Natural killer cell treated with Interleukin-12 subunit alpha and Interleukin-12 subunit beta and Interleukin-15 and Interleukin-18, amount 100 ng/mL, for 72 hours (primary cell): ENCODE measurements at regions not wholly inside any gene's neighbourhood (a gene's known extent, or its start where the extent isn't known, plus 50 kb on each side); places are given as distances from the start of the nearest gene placed in this dataset.

ENCODE experiments used
- ATAC-seq, 2 donors: fragments of 150-1000 bp; cut with Tn5 transposase in 1 of 2; sonication (Bioruptor Pico), chemical (Tn5 transposase) in 1 of 2; 2 replicates each; pipeline ENCODE4 v1.10.0; 2021
- DNase-seq: peaks from one replicate; pipeline ENCODE4 v3.0.0; 2022; ENCODE audit warnings: low spot score
- H3K27ac Mint-ChIP-seq, 2 donors: 1 replicate in 1 of 2; 2 replicates in 1 of 2; pipeline ENCODE4 v1.8.0; 2022; ENCODE audit warnings: mixed read lengths in 2 of 2, mild to moderate bottlenecking in 1 of 2, moderate library complexity in 1 of 2
- H3K27me3 Mint-ChIP-seq, 2 donors: 1 replicate in 1 of 2; 2 replicates in 1 of 2; pipeline ENCODE4 v1.8.0; 2022; ENCODE audit warnings: mixed read lengths in 2 of 2
- H3K36me3 Mint-ChIP-seq: one replicate; pipeline ENCODE4 v1.8.0; 2022; ENCODE audit warnings: mixed read lengths
- H3K4me1 Mint-ChIP-seq, 2 donors: 1 replicate in 1 of 2; 2 replicates in 1 of 2; pipeline ENCODE4 v1.8.0; 2022; ENCODE audit warnings: low read depth in 2 of 2, mixed read lengths in 2 of 2, mild to moderate bottlenecking in 1 of 2
- H3K4me3 Mint-ChIP-seq: one replicate; pipeline ENCODE4 v1.8.0; 2022; ENCODE audit warnings: mixed read lengths
- H3K9me3 Mint-ChIP-seq: 2 replicates; pipeline ENCODE4 v1.8.0; 2022; ENCODE audit warnings: mixed read lengths

GRCh38 chr15:95259965-95260364 lies 1028.6 kb downstream of the MCTP2 start:
- no peaks in the 10 kb centered on the region for H3K9me3 Mint-ChIP-seq
- no peak overlapping the region for H3K27ac Mint-ChIP-seq
- DNase-seq (no peak), ATAC-seq (no peak)
- no peaks in the 10 kb centered on the region for H3K4me1 Mint-ChIP-seq
- H3K36me3 Mint-ChIP-seq: no peaks in the 10 kb centered on the region
- H3K27me3 Mint-ChIP-seq: peaks cover 56 to 58% of the 10 kb centered on the region in 2 donors
- H3K4me3 Mint-ChIP-seq: no peak overlapping the region

DNA sequence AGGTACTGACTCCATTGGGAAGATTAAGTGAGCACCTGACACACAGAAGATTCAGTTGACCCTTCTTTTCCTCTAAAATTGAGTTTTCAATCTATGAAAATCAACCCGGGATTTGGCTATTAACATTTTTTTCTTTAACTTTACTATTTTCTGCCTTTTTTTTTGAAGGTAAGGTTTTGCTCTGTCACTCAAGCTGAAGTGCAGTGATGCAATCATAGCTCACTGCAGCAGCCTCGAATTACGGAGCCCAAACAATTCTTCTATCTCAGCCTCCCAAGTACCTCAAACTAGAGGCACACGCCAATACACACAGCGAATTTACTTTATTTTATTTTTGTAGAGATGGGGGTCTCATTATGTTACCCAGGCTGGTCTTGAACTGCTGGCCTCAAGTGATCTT lies 1029.5 kb downstream of the MCTP2 start:
- H3K27ac Mint-ChIP-seq: no peak overlapping the region
- no peaks in the 10 kb centered on the region for H3K36me3 Mint-ChIP-seq
- H3K9me3 Mint-ChIP-seq: no peaks in the 10 kb centered on the region
- H3K27me3 Mint-ChIP-seq: peaks cover 48 to 56% of the 10 kb centered on the region in 2 donors
- no peak for DNase-seq
- no peaks in the 10 kb centered on the region for H3K4me1 Mint-ChIP-seq
- no peak for ATAC-seq
- H3K4me3 Mint-ChIP-seq: no peak overlapping the region

- ATAC-seq (no peak), DNase-seq (no peak)
- Mint-ChIP-seq H3K4me3 (no peak overlapping the region), H3K36me3 (no peaks in the 10 kb centered on the region), H3K4me1 (no peaks in the 10 kb centered on the region), H3K27me3 (peaks cover 47 to 54% of the 10 kb centered on the region in 2 donors), H3K9me3 (no peaks in the 10 kb centered on the region), H3K27ac (no peak overlapping the region)
Measured at GRCh38 chr15:95261546-95261945, 1030.2 kb downstream of the MCTP2 start.

DNA sequence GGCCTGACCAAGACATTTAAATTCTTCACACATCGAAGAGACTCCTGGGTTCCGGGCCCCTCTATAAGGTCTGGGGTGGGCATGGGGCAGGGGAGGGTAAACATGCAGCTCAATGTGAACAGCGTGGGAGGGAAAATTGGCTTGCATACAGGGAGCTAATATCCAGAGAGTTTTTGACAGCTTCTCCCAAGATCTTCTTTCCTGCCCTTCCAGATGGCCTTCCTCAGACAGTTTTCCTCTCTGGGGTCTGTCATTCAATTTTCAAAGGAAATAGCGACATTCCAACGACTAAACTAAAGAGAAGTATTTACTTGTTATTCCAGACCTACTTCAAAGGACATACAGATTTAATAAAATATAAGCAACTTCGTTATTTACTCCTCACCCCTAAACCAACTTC lies 1030.6 kb downstream of the MCTP2 start:
- Mint-ChIP-seq H3K4me3 (no peak overlapping the region), H3K36me3 (no peaks in the 10 kb centered on the region), H3K9me3 (no peaks in the 10 kb centered on the region), H3K27ac (no peak overlapping the region), H3K4me1 (no peaks in the 10 kb centered on the region), H3K27me3 (peaks cover 47 to 54% of the 10 kb centered on the region in 2 donors)
- DNase-seq: no peak
- no peak for ATAC-seq

- Mint-ChIP-seq H3K27ac (no peak overlapping the region), H3K27me3 (peaks cover 53 to 56% of the 10 kb centered on the region in 2 donors), H3K9me3 (no peaks in the 10 kb centered on the region), H3K36me3 (no peaks in the 10 kb centered on the region), H3K4me1 (peaks cover 0 to 3% of the 10 kb centered on the region in 2 donors), H3K4me3 (no peak overlapping the region)
- ATAC-seq (no peak), DNase-seq (no peak)
Measured at GRCh38 chr15:95262866-95263564, 1031.7 kb downstream of the MCTP2 start.

- no peaks in the 10 kb centered on the region for H3K9me3 Mint-ChIP-seq
- no peaks in the 10 kb centered on the region for H3K36me3 Mint-ChIP-seq
- H3K4me1 Mint-ChIP-seq: peaks cover 0 to 3% of the 10 kb centered on the region in 2 donors
- peaks cover 55 to 57% of the 10 kb centered on the region in 2 donors for H3K27me3 Mint-ChIP-seq
- H3K4me3 Mint-ChIP-seq: no peak overlapping the region
- DNase-seq (no peak), ATAC-seq (no peak)
- no peak overlapping the region for H3K27ac Mint-ChIP-seq
Measured at GRCh38 chr15:95263751-95264150, 1032.4 kb downstream of the MCTP2 start.

GRCh38 chr15:95265419-95265997 lies 1034.1 kb downstream of the MCTP2 start:
- H3K27ac Mint-ChIP-seq: no peak overlapping the region
- ATAC-seq: no peak
- no peaks in the 10 kb centered on the region for H3K36me3 Mint-ChIP-seq
- peaks cover 0 to 3% of the 10 kb centered on the region in 2 donors for H3K4me1 Mint-ChIP-seq
- H3K4me3 Mint-ChIP-seq: no peak overlapping the region
- H3K9me3 Mint-ChIP-seq: no peaks in the 10 kb centered on the region
- no peak for DNase-seq
- peaks cover 45 to 57% of the 10 kb centered on the region in 2 donors for H3K27me3 Mint-ChIP-seq

DNA sequence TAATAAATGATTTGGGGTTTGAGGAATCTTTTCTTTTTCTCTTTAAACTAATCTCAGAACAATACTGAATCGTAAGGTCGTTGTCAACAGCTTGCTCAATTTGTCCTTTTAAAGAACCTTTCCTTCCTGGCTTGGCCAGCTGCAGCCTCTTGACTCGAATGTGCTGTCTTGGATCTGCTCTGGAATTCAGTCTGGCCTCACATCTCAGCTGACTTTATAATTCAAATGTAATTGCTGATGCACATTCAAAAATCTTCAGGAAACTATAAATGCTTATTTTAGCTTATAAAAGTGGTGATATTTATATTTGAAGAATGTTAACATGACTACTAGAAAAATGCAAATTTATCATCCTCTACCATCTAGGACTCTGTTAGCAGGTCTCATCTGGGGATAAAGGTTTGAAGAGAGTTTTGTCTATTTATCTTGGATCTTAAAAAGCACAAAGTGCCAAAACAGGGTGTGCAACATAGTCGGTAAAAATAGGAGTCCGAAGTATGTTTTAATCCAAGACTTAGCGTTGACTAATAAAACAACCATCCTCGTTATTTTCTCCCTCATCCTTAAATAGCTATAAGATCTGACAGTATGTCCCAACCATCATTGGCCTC lies 1035.2 kb downstream of the MCTP2 start:
- Mint-ChIP-seq H3K9me3 (no peaks in the 10 kb centered on the region), H3K4me1 (peaks cover 0 to 3% of the 10 kb centered on the region in 2 donors), H3K36me3 (no peaks in the 10 kb centered on the region), H3K27ac (no peak overlapping the region), H3K4me3 (no peak overlapping the region), H3K27me3 (peaks cover 38 to 56% of the 10 kb centered on the region in 2 donors)
- ATAC-seq: no peak
- no peak for DNase-seq

- DNase-seq (no peak), ATAC-seq (peak in 1 of 2 donors; percentile 53)
- Mint-ChIP-seq H3K4me1 (peaks cover 0 to 3% of the 10 kb centered on the region in 2 donors), H3K9me3 (peaks cover 3% of the 10 kb centered on the region), H3K36me3 (no peaks in the 10 kb centered on the region), H3K27ac (no peak overlapping the region), H3K27me3 (peaks cover 37 to 56% of the 10 kb centered on the region in 2 donors), H3K4me3 (no peak overlapping the region)
Measured at GRCh38 chr15:95267481-95267880, 1036.1 kb downstream of the MCTP2 start.

- peaks cover 3% of the 10 kb centered on the region for H3K9me3 Mint-ChIP-seq
- H3K4me1 Mint-ChIP-seq: peaks cover 0 to 3% of the 10 kb centered on the region in 2 donors
- H3K4me3 Mint-ChIP-seq: no peak overlapping the region
- H3K27me3 Mint-ChIP-seq: peaks cover 30 to 69% of the 10 kb centered on the region in 2 donors
- no peaks in the 10 kb centered on the region for H3K36me3 Mint-ChIP-seq
- no peak overlapping the region for H3K27ac Mint-ChIP-seq
- ATAC-seq: no peak
- no peak for DNase-seq
Measured at GRCh38 chr15:95269242-95270183, 1038.2 kb downstream of the MCTP2 start.

DNA sequence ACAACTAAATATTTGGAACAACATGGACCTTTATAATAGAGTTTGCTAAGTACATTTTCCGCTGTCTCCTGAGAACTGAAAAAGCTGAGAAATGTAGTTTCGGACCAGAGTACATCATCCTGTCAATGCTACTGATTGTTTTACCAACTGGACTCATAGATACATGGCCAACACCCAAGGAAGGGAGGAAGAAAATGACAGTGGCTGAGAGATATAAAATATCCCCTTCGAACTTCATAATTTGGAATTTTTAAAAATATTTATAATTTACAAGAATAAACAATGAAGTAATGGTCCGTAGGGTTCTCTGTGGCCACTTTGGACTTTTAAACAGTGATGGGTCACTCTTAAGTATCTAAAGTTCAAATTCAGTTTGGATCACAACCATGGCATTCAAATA lies 1042.7 kb downstream of the MCTP2 start:
- no peak overlapping the region for H3K27ac Mint-ChIP-seq
- no peak for DNase-seq

GRCh38 chr15:95277266-95277665 lies 1045.9 kb downstream of the MCTP2 start:
- no peaks in the 10 kb centered on the region for H3K4me1 Mint-ChIP-seq
- H3K9me3 Mint-ChIP-seq: no peaks in the 10 kb centered on the region
- peaks cover 4% of the 10 kb centered on the region for H3K36me3 Mint-ChIP-seq
- H3K4me3 Mint-ChIP-seq: no peak overlapping the region
- H3K27ac Mint-ChIP-seq: no peak overlapping the region
- peaks cover 39% of the 10 kb centered on the region in 2 donors for H3K27me3 Mint-ChIP-seq
- DNase-seq: no peak
- ATAC-seq: no peak

More for the DNA sequence above, 1042.7 kb downstream of the MCTP2 start:
- Mint-ChIP-seq H3K4me3 (no peak overlapping the region), H3K27me3 (peaks cover 28 to 57% of the 10 kb centered on the region in 2 donors), H3K36me3 (peaks cover 4% of the 10 kb centered on the region), H3K9me3 (peaks cover 3% of the 10 kb centered on the region), H3K4me1 (no peaks in the 10 kb centered on the region)
- no peak for ATAC-seq

DNA sequence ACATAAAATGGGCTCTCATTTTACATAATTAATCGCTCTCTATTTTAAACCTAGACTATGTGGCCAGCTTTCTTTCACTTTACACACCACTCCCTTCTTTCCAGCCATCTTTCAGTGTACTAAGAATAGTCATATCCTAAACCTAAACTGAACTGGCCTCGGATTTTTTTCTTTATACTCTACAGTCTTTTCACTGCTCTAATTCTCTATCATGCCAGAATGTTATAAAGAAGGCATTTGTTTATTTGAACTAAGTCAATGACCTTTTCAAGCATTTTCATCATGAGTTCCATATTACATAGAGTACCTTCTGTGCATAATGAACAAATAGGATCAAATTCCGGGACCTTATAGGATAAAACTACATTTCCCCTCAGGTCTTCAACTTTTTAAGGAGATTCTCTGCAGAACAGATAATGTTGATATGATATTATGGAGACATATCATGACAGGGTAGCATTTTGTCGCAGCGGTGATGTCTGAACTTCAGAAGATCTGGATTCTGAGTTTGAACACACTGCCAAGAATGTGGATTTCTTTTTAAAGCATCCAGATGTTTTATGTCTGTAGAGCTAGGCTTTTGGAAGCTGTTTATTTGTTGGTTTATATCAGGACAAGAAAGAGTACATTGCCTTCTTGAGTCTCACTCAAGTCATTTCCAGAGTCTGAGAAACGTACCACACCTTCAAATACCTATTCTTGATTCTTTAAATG lies 1047.3 kb downstream of the MCTP2 start:
- Mint-ChIP-seq H3K4me3 (no peak overlapping the region), H3K4me1 (peaks cover 0 to 2% of the 10 kb centered on the region in 2 donors), H3K27me3 (peaks cover 25 to 42% of the 10 kb centered on the region in 2 donors), H3K27ac (no peak overlapping the region), H3K36me3 (peaks cover 4% of the 10 kb centered on the region), H3K9me3 (no peaks in the 10 kb centered on the region)
- ATAC-seq (no peak), DNase-seq (no peak)
